ENCODE measurements at regions not wholly inside any gene's neighbourhood (a gene's known extent, or its start where the extent isn't known, plus 50 kb on each side); places are given as distances from the start of the nearest gene placed in this dataset.
A peak's percentile ranks its signal among the peaks of the same experiment; 100 is the strongest.

GRCh38 chr15:87628311-87628710, 628.2 kb downstream of the NTRK3 start:
- no peak for DNase-seq

GRCh38 chr15:87626860-87627259, 629.7 kb downstream of the NTRK3 start:
- no peak for DNase-seq

GRCh38 chr15:87623832-87624231, 632.7 kb downstream of the NTRK3 start:
- no peak for DNase-seq

GRCh38 chr15:87620393-87620792, 636.1 kb downstream of the NTRK3 start:
- no peak for DNase-seq

GRCh38 chr15:87619161-87619960, 637.2 kb downstream of the NTRK3 start:
- peak; percentile 55 for DNase-seq

GRCh38 chr15:87618203-87618725, 638.3 kb downstream of the NTRK3 start:
- DNase-seq: peak; percentile 3

- DNase-seq: no peak
Observed at GRCh38 chr15:87614704-87615103, 641.8 kb downstream of the NTRK3 start.

- no peak for DNase-seq
Observed at GRCh38 chr15:87610366-87610765, 646.2 kb downstream of the NTRK3 start.

GRCh38 chr15:87609894-87610293, 646.6 kb downstream of the NTRK3 start:
- no peak for DNase-seq

GRCh38 chr15:87609474-87609873, 647.1 kb downstream of the NTRK3 start:
- peak; percentile 86 for DNase-seq

- DNase-seq: no peak
Observed at GRCh38 chr15:87608238-87609028, 648.1 kb downstream of the NTRK3 start.

GRCh38 chr15:87606971-87607370, 649.6 kb downstream of the NTRK3 start:
- DNase-seq: no peak

GRCh38 chr15:87604857-87605446, 651.6 kb downstream of the NTRK3 start:
- peak; percentile 11 for DNase-seq

GRCh38 chr15:87602371-87602770, 654.2 kb downstream of the NTRK3 start:
- DNase-seq: no peak

- peak; percentile 8 for DNase-seq
Observed at GRCh38 chr15:87599616-87600015, 656.9 kb downstream of the NTRK3 start.

GRCh38 chr15:87597346-87598052, 659.0 kb downstream of the NTRK3 start:
- DNase-seq: no peak

- no peak for DNase-seq
Observed at GRCh38 chr15:87591582-87591981, 665.0 kb downstream of the NTRK3 start.

- DNase-seq: no peak
Observed at GRCh38 chr15:87591042-87591441, 665.5 kb downstream of the NTRK3 start.

GRCh38 chr15:87589134-87589533, 667.4 kb downstream of the NTRK3 start:
- DNase-seq: no peak

- DNase-seq: no peak
Observed at GRCh38 chr15:87582169-87582568, 674.4 kb downstream of the NTRK3 start.

GRCh38 chr15:87579537-87579936, 677.0 kb downstream of the NTRK3 start:
- DNase-seq: no peak

GRCh38 chr15:87578776-87579175, 677.8 kb downstream of the NTRK3 start:
- no peak for DNase-seq

- DNase-seq: no peak
Observed at GRCh38 chr15:87577336-87577735, 679.2 kb downstream of the NTRK3 start.

Data from fibroblast of skin of back (primary cell).